ENCODE measurements at regions not wholly inside any gene's neighbourhood (a gene's known extent, or its start where the extent isn't known, plus 50 kb on each side); places are given as distances from the start of the nearest gene placed in this dataset.

DNA sequence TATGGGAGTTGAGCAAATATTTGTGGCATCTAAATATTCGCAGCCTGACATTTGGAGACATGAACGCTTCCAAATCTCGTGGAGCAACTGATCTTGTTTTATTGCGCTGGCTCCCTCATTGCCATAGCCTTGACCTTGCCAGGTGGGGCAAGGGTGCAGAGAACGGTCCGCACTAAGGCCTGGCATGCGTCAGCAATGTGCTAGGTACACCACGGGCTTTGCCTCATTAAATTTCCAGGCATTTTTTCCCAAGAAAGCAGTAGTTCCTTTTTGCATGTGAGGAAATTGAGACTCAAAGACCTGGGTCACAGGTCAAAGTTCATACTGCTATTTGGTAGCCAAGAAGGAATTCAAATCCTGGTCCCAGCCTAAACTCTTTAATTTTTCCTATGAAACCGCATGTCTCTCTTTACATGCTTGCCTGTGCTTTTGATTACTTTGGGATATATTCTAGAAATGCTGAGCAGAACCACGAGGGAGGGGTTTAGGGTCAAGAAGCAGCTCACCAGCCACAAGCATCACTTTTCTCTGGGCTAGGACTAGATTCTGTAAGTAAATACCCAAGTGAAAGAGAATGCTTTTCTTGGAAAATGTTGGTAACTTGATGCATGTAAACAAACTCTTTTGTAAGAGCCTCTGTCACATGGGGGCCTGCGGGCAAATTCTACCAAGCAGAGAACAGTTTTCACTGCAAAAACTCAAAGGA is 891.6 kb downstream of the VRK1 start:
- 0 out of 2 replicates have a peak, but pooled peaks cover 2% of the 10 kb centered on the region for H3K36me3 Mint-ChIP-seq
- H3K9me3 Mint-ChIP-seq = peaks cover 17% of the 10 kb centered on the region
- no peak for DNase-seq (ENCODE audit: low spot score)
- H3K4me1 Mint-ChIP-seq = peaks cover 36% of the 10 kb centered on the region
- ChIA-PET CTCF (no interaction called here), POLR2A (no interaction called here)
- H3K27ac Mint-ChIP-seq = no peak overlapping the region
- no peaks in the 10 kb centered on the region for H3K27me3 Mint-ChIP-seq (ENCODE audit: low read depth)
- TF ChIP-seq NR3C1 (CRISPR knock-in tag; conservative IDR thresholded peaks at IDR 0.05; ENCODE audit: low read depth) = no peak
- TF ChIP-seq CBFB (CRISPR knock-in tag; IDR thresholded peaks at IDR 0.05; ENCODE audit: low read depth) = no peak
- TF ChIP-seq, protein P1, sequence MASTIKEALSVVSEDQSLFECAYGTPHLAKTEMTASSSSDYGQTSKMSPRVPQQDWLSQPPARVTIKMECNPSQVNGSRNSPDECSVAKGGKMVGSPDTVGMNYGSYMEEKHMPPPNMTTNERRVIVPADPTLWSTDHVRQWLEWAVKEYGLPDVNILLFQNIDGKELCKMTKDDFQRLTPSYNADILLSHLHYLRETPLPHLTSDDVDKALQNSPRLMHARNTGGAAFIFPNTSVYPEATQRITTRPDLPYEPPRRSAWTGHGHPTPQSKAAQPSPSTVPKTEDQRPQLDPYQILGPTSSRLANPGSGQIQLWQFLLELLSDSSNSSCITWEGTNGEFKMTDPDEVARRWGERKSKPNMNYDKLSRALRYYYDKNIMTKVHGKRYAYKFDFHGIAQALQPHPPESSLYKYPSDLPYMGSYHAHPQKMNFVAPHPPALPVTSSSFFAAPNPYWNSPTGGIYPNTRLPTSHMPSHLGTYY (CRISPR knock-in tag; IDR thresholded peaks at IDR 0.05) = no peak
- TF ChIP-seq, protein P2, sequence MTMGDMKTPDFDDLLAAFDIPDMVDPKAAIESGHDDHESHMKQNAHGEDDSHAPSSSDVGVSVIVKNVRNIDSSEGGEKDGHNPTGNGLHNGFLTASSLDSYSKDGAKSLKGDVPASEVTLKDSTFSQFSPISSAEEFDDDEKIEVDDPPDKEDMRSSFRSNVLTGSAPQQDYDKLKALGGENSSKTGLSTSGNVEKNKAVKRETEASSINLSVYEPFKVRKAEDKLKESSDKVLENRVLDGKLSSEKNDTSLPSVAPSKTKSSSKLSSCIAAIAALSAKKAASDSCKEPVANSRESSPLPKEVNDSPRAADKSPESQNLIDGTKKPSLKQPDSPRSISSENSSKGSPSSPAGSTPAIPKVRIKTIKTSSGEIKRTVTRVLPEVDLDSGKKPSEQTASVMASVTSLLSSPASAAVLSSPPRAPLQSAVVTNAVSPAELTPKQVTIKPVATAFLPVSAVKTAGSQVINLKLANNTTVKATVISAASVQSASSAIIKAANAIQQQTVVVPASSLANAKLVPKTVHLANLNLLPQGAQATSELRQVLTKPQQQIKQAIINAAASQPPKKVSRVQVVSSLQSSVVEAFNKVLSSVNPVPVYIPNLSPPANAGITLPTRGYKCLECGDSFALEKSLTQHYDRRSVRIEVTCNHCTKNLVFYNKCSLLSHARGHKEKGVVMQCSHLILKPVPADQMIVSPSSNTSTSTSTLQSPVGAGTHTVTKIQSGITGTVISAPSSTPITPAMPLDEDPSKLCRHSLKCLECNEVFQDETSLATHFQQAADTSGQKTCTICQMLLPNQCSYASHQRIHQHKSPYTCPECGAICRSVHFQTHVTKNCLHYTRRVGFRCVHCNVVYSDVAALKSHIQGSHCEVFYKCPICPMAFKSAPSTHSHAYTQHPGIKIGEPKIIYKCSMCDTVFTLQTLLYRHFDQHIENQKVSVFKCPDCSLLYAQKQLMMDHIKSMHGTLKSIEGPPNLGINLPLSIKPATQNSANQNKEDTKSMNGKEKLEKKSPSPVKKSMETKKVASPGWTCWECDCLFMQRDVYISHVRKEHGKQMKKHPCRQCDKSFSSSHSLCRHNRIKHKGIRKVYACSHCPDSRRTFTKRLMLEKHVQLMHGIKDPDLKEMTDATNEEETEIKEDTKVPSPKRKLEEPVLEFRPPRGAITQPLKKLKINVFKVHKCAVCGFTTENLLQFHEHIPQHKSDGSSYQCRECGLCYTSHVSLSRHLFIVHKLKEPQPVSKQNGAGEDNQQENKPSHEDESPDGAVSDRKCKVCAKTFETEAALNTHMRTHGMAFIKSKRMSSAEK (CRISPR knock-in tag; IDR thresholded peaks at IDR 0.05; ENCODE audit: borderline replicate concordance) = no peak
- no peak for TF ChIP-seq GTF2I (CRISPR knock-in tag; conservative IDR thresholded peaks at IDR 0.05)
- TF ChIP-seq NR1H2 (CRISPR knock-in tag; IDR thresholded peaks at IDR 0.05) = no peak
- no peak for TF ChIP-seq NR2C2 (CRISPR knock-in tag; IDR thresholded peaks at IDR 0.05)
- no peak overlapping the region for H3K4me3 Mint-ChIP-seq
- ATAC-seq = no peak

DNA sequence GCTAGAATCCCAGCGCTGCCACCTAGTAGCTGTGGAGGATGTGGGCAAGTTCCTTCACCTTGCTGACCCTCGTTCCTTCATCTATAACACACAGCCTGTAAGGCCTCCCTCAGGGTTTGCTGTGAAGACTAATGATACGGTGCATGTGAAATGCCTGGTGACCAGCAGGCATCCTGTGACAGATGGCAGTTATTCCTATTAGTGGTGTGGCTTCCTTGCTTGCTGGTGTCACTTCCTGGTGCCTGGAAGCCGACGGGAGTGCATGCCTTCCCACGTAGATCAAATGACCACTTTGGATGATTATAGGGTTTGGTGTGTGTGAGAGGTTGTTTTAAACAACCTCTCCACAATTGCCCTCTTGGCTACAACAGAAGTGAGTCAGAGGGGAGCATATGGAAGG is 894.9 kb downstream of the VRK1 start:
- Mint-ChIP-seq H3K4me3 (no peak overlapping the region), H3K4me1 (peaks cover 20% of the 10 kb centered on the region), H3K9me3 (peaks cover 13% of the 10 kb centered on the region), H3K36me3 (0 out of 2 replicates have a peak, but pooled peaks cover 2% of the 10 kb centered on the region), H3K27me3 (ENCODE audit: low read depth) (no peaks in the 10 kb centered on the region), H3K27ac (no peak overlapping the region)
- TF ChIP-seq ZBTB21 (CRISPR knock-in tag; IDR thresholded peaks at IDR 0.05; ENCODE audit: borderline replicate concordance) (no peak), GABPB1 (CRISPR knock-in tag; IDR thresholded peaks at IDR 0.05) (no peak), ELF4 (CRISPR knock-in tag; IDR thresholded peaks at IDR 0.05; ENCODE audit: low read depth) (no peak)
- TF ChIP-seq, protein P3, sequence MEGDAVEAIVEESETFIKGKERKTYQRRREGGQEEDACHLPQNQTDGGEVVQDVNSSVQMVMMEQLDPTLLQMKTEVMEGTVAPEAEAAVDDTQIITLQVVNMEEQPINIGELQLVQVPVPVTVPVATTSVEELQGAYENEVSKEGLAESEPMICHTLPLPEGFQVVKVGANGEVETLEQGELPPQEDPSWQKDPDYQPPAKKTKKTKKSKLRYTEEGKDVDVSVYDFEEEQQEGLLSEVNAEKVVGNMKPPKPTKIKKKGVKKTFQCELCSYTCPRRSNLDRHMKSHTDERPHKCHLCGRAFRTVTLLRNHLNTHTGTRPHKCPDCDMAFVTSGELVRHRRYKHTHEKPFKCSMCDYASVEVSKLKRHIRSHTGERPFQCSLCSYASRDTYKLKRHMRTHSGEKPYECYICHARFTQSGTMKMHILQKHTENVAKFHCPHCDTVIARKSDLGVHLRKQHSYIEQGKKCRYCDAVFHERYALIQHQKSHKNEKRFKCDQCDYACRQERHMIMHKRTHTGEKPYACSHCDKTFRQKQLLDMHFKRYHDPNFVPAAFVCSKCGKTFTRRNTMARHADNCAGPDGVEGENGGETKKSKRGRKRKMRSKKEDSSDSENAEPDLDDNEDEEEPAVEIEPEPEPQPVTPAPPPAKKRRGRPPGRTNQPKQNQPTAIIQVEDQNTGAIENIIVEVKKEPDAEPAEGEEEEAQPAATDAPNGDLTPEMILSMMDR (IDR thresholded peaks at IDR 0.05) = no peak
- TF ChIP-seq, protein P4, sequence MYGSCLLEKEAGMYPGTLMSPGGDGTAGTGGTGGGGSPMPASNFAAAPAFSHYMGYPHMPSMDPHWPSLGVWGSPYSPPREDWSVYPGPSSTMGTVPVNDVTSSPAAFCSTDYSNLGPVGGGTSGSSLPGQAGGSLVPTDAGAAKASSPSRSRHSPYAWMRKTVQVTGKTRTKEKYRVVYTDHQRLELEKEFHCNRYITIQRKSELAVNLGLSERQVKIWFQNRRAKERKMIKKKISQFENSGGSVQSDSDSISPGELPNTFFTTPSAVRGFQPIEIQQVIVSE (CRISPR knock-in tag; IDR thresholded peaks at IDR 0.05; ENCODE audit: borderline replicate concordance) = no peak
- TF ChIP-seq, protein P5, sequence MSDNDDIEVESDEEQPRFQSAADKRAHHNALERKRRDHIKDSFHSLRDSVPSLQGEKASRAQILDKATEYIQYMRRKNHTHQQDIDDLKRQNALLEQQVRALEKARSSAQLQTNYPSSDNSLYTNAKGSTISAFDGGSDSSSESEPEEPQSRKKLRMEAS (CRISPR knock-in tag; IDR thresholded peaks at IDR 0.05) = no peak
- no peak for DNase-seq (ENCODE audit: low spot score)
- ATAC-seq = no peak
- CTCF ChIA-PET = no interaction called here
- POLR2A ChIA-PET = no interaction called here

DNA sequence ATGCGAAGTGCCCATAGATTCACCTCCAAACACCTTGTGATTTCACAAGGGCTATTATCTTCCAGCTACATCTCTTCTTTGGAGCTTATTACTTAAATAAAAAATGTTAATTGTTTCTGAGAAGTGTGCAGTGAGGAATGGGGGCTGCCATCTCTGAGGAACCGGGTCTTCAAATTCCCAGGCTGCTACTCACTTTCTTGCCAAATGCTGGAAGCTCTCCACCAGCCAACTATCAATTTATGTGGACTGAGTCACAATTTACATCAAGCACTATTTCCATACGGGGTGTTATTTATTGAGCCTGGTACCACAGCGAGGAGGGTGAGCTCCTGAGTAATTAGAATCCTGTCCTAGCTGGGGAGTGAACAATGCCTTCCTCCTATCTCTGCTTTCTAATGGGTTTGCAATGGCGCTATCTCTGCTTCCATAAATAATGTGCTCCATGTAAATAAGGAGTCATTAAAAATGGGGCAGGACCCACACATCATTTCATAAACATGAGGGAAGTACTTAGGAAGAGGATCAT is 898.3 kb downstream of the VRK1 start:
- POLR2A ChIA-PET = no interaction called here
- H3K9me3 Mint-ChIP-seq = peaks cover 41% of the 10 kb centered on the region
- H3K4me1 Mint-ChIP-seq = peaks cover 3% of the 10 kb centered on the region; the same call in 1 of the 2 replicates
- CTCF ChIA-PET = no interaction called here
- H3K27me3 Mint-ChIP-seq (ENCODE audit: low read depth) = no peaks in the 10 kb centered on the region
- ATAC-seq (no peak), DNase-seq (ENCODE audit: low spot score) (no peak)
- H3K27ac Mint-ChIP-seq = no peak overlapping the region
- no peak overlapping the region for H3K4me3 Mint-ChIP-seq
- H3K36me3 Mint-ChIP-seq = peaks cover 12% of the 10 kb centered on the region
- TF ChIP-seq, protein P6, sequence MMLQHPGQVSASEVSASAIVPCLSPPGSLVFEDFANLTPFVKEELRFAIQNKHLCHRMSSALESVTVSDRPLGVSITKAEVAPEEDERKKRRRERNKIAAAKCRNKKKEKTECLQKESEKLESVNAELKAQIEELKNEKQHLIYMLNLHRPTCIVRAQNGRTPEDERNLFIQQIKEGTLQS (CRISPR knock-in tag; conservative IDR thresholded peaks at IDR 0.05) = no peak
- TF ChIP-seq, protein P1 (CRISPR knock-in tag; IDR thresholded peaks at IDR 0.05) = no peak
- TF ChIP-seq SP1 (CRISPR knock-in tag; conservative IDR thresholded peaks at IDR 0.05) (no peak), KAT7 (CRISPR knock-in tag; IDR thresholded peaks at IDR 0.05; ENCODE audit: borderline replicate concordance) (no peak), JAZF1 (CRISPR knock-in tag; IDR thresholded peaks at IDR 0.05) (no peak), ZNF317 (CRISPR knock-in tag; IDR thresholded peaks at IDR 0.05; ENCODE audit: borderline replicate concordance, low read depth) (no peak)
- TF ChIP-seq, protein P7, sequence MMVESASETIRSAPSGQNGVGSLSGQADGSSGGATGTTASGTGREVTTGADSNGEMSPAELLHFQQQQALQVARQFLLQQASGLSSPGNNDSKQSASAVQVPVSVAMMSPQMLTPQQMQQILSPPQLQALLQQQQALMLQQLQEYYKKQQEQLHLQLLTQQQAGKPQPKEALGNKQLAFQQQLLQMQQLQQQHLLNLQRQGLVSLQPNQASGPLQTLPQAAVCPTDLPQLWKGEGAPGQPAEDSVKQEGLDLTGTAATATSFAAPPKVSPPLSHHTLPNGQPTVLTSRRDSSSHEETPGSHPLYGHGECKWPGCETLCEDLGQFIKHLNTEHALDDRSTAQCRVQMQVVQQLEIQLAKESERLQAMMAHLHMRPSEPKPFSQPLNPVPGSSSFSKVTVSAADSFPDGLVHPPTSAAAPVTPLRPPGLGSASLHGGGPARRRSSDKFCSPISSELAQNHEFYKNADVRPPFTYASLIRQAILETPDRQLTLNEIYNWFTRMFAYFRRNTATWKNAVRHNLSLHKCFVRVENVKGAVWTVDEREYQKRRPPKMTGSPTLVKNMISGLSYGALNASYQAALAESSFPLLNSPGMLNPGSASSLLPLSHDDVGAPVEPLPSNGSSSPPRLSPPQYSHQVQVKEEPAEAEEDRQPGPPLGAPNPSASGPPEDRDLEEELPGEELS (CRISPR knock-in tag; IDR thresholded peaks at IDR 0.05) = no peak

Measured in WTC11 (cell line).